Omental fat pad (tissue), 3 donors: ENCODE measurements at regions not wholly inside any gene's neighbourhood (a gene's known extent, or its start where the extent isn't known, plus 50 kb on each side); places are given as distances from the start of the nearest gene placed in this dataset.

ENCODE experiments used
- ATAC-seq: fragments of 150-250 bp; one replicate; pipeline ENCODE4 v1.9.1; 2016; ENCODE audit warnings: mild to moderate bottlenecking, moderate library complexity; ENCODE audit not compliant: low FRiP score
- DNase-seq: peaks from one replicate; pipeline ENCODE4 v3.0.0-alpha.2; 2019; ENCODE audit warnings: low spot score
- CTCF ChIP-seq, 3 donors: fragments of 450-650 bp; IDR thresholded peaks; one replicate each; pipeline ENCODE4 v1.5.1; 2016 to 2017; ENCODE audit warnings: antibody characterized with exemption in 3 of 3, mild to moderate bottlenecking in 3 of 3, moderate library complexity in 2 of 3

- DNase-seq (no peak), ATAC-seq (peak; percentile 79)
- no peak for TF ChIP-seq CTCF (IDR thresholded peaks at IDR 0.05)
These were observed 174.1 kb downstream of the CSNK2A3 start for GRCh38 chr11:11178671-11179638.

DNA sequence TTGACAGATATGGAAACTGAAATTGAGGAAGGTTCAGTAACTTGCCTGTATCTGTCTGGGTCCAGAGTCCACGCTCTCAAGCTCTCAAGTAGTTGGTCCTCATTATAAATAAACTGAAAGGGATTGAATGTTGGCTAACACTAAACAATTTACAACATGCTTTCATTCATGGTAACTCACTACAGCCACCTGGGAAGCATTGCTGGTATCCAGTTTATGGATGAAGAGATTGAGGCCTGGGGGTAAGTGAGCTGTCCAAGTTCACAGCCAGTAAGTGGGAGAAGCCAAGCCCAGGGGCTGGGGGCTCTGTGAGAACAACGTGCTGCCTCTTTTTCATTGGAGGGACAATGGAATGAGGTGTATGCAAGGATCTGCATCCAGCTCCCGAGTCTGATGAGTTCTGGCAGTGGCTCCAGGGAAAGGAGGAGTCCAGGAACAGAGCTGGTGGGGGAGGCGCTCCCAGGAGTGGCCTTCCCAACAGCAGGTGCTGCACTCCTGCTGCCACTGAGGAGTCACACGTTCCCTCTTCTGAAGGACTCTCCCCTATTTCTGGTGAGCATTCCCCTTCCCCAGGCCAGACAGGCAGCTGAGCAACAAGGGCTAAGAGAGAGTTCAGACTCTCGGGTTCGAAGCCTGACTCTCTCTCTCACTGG, 175.8 kb downstream of the CSNK2A3 start:
- DNase-seq, result no peak
- ATAC-seq, result no peak
- TF ChIP-seq CTCF (IDR thresholded peaks at IDR 0.05), result no peak

DNA sequence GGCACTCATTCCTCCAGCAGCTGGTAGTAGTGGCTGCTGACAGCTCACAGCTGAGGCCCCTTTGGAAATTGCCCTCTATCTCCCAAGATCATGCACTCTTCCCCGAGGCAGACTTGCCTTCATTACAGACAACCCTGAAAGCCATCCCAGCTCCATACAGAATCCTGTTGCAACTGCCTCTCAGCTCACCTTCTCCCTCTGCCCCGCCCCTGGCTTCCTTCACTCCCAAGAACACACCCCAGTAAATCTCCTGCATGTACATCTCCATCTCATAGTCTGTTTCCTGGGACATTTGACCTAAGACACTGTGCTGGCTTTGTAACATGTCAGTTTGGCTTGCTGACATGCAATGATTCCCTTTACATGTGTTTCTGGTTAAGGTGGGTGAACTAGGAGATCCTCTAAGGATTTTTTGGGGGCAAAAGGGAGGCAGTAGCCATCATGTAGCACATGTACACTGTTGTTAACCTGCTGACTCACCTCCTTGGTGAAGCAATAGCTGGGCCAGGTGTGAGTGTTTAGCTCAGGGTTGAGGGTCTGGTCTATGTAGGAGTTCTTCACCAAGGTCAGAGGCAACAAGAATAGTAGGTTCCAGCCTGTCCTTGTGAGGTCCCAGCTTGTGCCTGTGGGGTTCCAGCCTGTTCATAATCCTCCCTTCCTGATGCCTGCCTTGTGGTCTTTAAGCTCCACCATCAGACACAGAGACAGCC, 179.6 kb downstream of the CSNK2A3 start:
- ATAC-seq (no peak), DNase-seq (no peak)
- no peak for TF ChIP-seq CTCF (IDR thresholded peaks at IDR 0.05)

GRCh38 chr11:11171854-11172253, 181.2 kb downstream of the CSNK2A3 start:
- TF ChIP-seq CTCF (IDR thresholded peaks at IDR 0.05), result no peak
- ATAC-seq (no peak), DNase-seq (no peak)

- no peak for DNase-seq
- ATAC-seq, result no peak
- TF ChIP-seq CTCF (IDR thresholded peaks at IDR 0.05), result no peak
These were observed 181.8 kb downstream of the CSNK2A3 start for GRCh38 chr11:11171285-11171684.

- DNase-seq (no peak), ATAC-seq (no peak)
- TF ChIP-seq CTCF (IDR thresholded peaks at IDR 0.05), result no peak
These were observed 182.5 kb downstream of the CSNK2A3 start for GRCh38 chr11:11170352-11171084.
